Left lung (tissue), 4 donors: ENCODE measurements at regions not wholly inside any gene's neighbourhood (a gene's known extent, or its start where the extent isn't known, plus 50 kb on each side); places are given as distances from the start of the nearest gene placed in this dataset.
"Not testable (repeated sequence)": the region's sequence is repeated elsewhere in the genome, so short reads cannot be mapped to it uniquely, and the experiment has no call there.

Experiments
- ATAC-seq: fragments of 200-7000 bp; cut with Tn5 transposase; one replicate; pipeline ENCODE4 v1.9.1; 2020; ENCODE audit warnings: moderate library complexity
- DNase-seq, 4 donors: peaks; one replicate each; pipeline ENCODE4 v3.0.0-alpha.2; 2013 to 2020
- H3K27ac ChIP-seq, 2 donors: fragments of 200-600 bp; sonication (generic) in 1 of 2; one replicate each; pipeline versions ENCODE4 v1.5.0 to v1.8.0; 2020 to 2021
- H3K27me3 ChIP-seq, 2 donors: fragments of 200-600 bp; sonication (generic) in 1 of 2; one replicate each; pipeline versions ENCODE4 v1.5.0 to v1.8.0; 2020 to 2021
- H3K36me3 ChIP-seq, 2 donors: fragments of 200-600 bp; sonication (generic) in 1 of 2; one replicate each; pipeline versions ENCODE4 v1.5.0 to v1.8.0; 2020 to 2021
- H3K4me1 ChIP-seq, 2 donors: fragments of 200-600 bp; one replicate each; pipeline ENCODE4 v1.8.0; 2021
- H3K4me3 ChIP-seq, 2 donors: fragments of 200-600 bp; sonication (generic) in 1 of 2; one replicate each; pipeline versions ENCODE4 v1.5.0 to v1.8.0; 2020 to 2021; ENCODE audit warnings: mild to moderate bottlenecking in 1 of 2
- H3K9me3 ChIP-seq, 2 donors: fragments of 200-600 bp; sonication (generic) in 1 of 2; one replicate each; pipeline versions ENCODE4 v1.5.0 to v1.8.0; 2020 to 2021
- intact Hi-C, 2 donors: fragments of 100-400 bp; cut with DNase I; formaldehyde crosslinking; loops; one replicate each; pipeline versions ENCODE4 v1.11.2 to v1.14.2; 2022
- TF ChIP-seq, protein P1 (sequence below), 2 donors: fragments of 200-600 bp; sonication (generic) in 1 of 2; IDR thresholded peaks; one replicate each; pipeline versions ENCODE4 v1.5.0 to v1.8.0; 2021; ENCODE audit warnings: antibody characterized with exemption in 2 of 2
- donor health status: DM: no; HTN: yes; CAD: no.
- donor health status: DM: no; HTN: no; CAD: no.

DNA sequence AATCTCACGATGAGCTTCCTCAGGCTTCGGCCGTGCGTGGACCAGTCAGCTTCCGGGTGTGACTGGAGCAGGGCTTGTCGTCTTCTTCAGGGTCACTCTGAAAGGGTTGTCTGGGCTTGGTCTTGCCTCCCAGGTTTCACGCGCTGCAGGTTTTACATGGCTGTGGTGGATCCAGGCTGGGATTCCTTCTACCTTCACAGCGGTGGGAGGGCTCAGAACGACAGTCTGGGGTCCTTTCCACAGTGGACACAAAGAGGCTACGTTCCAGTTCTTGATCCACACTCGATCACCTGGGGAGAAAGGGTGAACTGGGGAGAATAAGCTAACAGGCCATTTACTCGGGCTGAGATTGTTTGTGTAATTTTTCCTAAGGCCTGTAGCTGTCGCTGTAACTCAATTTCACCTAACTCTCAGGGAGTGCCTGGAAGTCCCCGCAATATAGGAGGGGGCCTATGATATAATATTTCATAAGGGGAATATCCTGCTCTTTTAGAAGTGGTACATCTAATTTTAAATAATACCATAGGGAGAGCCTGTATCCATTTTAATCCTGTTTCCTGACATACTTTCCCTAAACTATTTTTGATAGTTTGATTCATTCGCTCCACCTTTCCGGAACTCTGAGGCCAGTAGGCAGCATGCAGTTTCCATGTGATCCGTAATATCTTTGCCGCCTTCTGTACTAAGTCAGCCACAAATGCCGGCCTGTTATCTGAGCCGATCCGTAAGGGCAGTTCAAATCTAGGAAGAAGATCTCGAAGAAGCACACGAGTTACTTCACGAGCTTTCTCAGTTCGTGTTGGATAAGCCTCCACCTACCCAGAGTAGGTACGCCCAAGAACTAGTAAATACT, 97.4 kb upstream of the ZNF195 start:
- intact Hi-C loops, ATAC-seq, H3K4me1 ChIP-seq, DNase-seq, H3K36me3 ChIP-seq, H3K27me3 ChIP-seq, H3K9me3 ChIP-seq: not testable (repeated sequence)
- Histone ChIP-seq H3K4me3 (peak overlapping the region in 1 of 2 donors; percentile 3), H3K27ac (peak overlapping the region; percentile 67 to 72)
- TF ChIP-seq, protein P1, sequence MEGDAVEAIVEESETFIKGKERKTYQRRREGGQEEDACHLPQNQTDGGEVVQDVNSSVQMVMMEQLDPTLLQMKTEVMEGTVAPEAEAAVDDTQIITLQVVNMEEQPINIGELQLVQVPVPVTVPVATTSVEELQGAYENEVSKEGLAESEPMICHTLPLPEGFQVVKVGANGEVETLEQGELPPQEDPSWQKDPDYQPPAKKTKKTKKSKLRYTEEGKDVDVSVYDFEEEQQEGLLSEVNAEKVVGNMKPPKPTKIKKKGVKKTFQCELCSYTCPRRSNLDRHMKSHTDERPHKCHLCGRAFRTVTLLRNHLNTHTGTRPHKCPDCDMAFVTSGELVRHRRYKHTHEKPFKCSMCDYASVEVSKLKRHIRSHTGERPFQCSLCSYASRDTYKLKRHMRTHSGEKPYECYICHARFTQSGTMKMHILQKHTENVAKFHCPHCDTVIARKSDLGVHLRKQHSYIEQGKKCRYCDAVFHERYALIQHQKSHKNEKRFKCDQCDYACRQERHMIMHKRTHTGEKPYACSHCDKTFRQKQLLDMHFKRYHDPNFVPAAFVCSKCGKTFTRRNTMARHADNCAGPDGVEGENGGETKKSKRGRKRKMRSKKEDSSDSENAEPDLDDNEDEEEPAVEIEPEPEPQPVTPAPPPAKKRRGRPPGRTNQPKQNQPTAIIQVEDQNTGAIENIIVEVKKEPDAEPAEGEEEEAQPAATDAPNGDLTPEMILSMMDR (IDR thresholded peaks at IDR 0.05) = peak in 1 of 2 donors; percentile 23

DNA sequence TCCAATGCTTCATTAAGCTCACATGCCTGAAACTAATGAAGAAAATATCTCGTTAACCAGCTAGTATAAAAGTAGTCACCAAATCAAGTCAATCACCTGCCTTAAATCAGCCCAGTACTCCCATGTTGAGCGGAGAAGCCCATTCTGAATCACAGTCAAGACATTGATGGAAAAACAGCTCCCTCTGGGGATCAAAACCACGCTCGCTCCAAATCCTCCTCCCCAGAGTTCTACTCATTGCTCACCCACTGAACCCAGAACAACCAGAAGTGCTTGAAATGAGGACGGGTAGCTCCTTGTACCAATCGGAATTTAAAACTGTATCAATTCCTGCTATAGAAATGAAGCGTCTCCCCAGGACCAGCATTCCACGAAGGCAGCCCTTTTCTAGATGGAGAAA, 90.0 kb upstream of the ZNF195 start:
- H3K4me3 ChIP-seq, H3K27ac ChIP-seq, ATAC-seq, H3K9me3 ChIP-seq, H3K27me3 ChIP-seq, DNase-seq, H3K4me1 ChIP-seq, intact Hi-C loops, H3K36me3 ChIP-seq: not testable (repeated sequence)

DNA sequence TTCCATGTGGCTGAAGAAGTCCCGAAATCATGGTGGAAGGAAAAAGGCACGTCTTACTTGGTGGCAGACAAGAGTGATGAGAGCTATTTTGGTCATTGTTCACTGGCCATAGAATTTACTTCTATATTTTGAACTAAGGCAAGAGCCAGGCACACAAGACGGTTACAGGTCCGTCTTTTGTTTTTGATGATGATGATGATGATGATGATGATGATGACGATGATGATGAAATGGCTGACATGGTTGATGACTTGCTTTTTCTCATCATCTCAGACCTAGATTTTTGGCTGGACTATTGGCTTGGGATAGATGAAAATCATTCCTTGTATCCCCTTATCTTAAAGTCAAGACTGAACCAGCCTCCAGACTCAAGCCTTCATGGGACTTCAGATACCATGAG, 88.7 kb upstream of the ZNF195 start:
- ATAC-seq, intact Hi-C loops, H3K4me1 ChIP-seq, H3K27me3 ChIP-seq, H3K36me3 ChIP-seq, H3K9me3 ChIP-seq, H3K27ac ChIP-seq, H3K4me3 ChIP-seq, DNase-seq: not testable (repeated sequence)

DNA sequence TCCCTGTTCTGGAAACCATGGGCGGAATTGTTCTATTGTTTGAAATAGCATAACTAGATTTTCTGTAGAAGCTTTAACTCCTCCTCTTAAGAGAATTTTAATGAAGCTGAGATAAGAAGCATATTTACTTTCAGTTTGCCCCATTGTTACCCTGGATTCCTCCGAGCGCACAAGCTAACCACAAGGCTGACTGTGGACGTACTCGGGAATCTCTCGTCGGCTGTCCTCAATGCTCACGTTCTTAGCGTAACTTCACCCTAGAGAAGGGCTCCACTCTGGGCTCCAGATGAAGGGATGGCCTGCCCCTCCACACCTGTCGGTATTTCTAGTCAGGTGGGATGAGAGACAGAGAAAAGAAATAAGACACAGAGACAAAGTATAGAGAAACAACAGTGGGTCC, 76.7 kb upstream of the ZNF195 start:
- H3K36me3 ChIP-seq, H3K9me3 ChIP-seq, H3K27ac ChIP-seq, ATAC-seq, DNase-seq, intact Hi-C loops, H3K4me3 ChIP-seq: not testable (repeated sequence)
- Histone ChIP-seq H3K27me3 (peaks cover 0 to 11% of the 10 kb centered on the region in 2 donors), H3K4me1 (peaks cover 0 to 13% of the 10 kb centered on the region in 2 donors)

DNA sequence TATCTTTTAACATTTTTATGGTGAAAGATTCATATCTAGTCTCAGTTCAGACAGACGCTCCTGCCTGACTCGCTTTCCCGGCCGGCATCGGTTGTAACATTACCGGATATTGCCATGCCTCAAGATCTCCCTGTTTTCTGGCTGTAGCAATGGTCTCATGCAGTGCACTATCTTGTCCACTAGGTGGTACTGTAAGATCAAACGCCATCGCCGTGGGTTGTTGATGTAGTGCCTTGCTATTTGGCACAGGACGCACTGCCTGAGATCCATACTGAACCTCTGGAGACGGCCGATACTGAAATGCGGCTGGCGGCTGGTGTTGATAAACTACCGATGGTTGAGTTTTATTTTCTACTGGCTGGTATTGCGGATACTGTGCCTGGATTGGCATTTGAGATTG, 75.9 kb upstream of the ZNF195 start:
- H3K36me3 ChIP-seq, H3K4me3 ChIP-seq, H3K27ac ChIP-seq, intact Hi-C loops, H3K9me3 ChIP-seq, ATAC-seq: not testable (repeated sequence)
- DNase-seq = peak in 3 of 4 donors; percentile 42 to 59 (median 53)
- peaks cover 0 to 13% of the 10 kb centered on the region in 2 donors for H3K4me1 ChIP-seq
- peaks cover 0 to 11% of the 10 kb centered on the region in 2 donors for H3K27me3 ChIP-seq
- TF ChIP-seq, protein P1 (IDR thresholded peaks at IDR 0.05) = peak; percentile 83 to 87

DNA sequence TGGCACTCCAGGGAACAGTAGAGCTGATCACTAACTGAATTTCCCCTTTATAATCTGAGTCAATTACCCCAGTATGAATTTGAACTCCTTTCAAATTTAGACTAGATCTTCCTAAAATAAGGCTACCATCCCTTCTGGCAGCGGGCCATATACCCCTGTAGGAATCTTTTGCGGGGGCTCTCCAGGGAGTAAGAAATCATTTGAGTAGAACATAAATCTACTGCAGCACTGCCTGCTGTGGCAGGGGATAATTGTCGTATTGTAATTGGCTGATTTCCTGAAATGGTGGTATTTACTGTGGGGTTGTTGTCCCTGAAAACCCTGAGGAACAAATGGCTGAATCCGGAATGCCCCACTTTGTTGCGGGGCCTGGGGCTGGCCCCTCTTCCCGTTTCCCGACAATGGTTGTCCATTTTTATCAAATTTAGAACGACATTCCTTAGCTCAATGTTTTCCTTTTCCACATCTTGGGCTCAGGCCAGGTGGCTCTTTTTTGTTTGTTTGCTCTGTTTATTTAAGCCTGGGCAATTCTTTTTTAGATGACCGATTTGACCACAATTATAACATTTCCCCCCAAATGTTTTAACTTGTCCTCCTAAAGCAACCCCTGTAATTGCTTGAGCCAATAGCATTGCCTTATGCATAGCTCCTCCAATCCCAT, 74.8 kb upstream of the ZNF195 start:
- Histone ChIP-seq H3K27me3 (peaks cover 0 to 11% of the 10 kb centered on the region in 2 donors), H3K4me1 (peaks cover 0 to 13% of the 10 kb centered on the region in 2 donors)
- ATAC-seq, H3K4me3 ChIP-seq, H3K36me3 ChIP-seq, DNase-seq, intact Hi-C loops, H3K27ac ChIP-seq, H3K9me3 ChIP-seq: not testable (repeated sequence)

DNA sequence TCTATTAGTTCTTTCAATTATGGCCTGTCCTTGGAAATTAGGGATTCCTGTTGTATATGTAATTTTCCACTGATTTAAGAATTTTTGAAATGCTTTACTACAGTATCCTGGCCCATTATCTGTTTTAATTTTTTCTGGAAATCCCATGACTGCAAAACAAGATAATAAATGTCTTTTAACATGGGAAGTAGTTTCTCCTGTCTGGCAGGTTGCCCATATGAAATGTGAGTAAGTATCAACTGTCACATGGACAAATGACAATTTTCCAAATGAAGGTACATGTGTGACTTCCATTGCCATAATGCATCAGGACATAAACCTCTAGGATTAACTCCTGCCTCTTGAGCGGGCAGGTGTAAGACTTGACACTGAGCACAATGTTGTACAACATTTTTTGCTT, 71.9 kb upstream of the ZNF195 start:
- H3K36me3 ChIP-seq, DNase-seq, intact Hi-C loops, ATAC-seq, H3K9me3 ChIP-seq, H3K4me3 ChIP-seq, H3K27ac ChIP-seq: not testable (repeated sequence)
- Histone ChIP-seq H3K4me1 (peaks cover 0 to 13% of the 10 kb centered on the region in 2 donors), H3K27me3 (peaks cover 0 to 11% of the 10 kb centered on the region in 2 donors)

DNA sequence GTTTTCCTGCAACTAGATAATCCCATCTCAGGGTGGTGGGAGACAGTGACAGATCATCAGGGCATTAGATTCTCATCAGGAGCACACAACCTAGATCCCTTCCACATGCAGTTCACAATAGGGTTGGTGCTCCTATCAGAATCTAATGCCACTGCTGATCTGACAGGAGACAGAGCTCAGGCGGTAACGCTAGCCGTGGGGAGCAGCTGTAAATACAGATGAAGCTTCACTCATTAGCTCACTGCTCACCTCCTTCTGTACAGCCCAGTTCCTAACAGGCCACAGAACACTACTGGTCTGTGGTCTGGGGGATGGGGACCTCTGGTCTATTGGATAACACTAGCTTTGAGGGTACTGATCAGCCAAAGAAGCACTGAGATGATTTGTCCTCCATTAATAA, 66.6 kb upstream of the ZNF195 start:
- intact Hi-C loops, ATAC-seq: not testable (repeated sequence)

DNA sequence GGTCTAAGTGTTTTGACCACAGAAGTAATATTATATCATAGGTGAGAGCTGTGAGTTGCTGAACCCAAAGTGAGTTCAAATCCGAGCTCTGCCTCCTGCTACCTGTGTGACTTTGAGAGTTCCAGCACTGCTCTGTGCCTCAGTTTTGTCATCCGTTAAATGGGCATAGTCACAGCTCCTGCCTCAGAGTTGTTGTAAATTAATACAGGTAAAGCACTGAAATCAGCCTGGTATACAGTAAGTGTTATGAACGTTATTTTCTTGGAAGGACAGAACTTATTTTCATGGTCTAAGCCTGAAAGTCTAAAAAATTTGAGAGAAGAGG, 65.4 kb upstream of the ZNF195 start:
- peaks cover 0 to 15% of the 10 kb centered on the region in 2 donors for H3K27me3 ChIP-seq
- intact Hi-C loops, ATAC-seq, DNase-seq, H3K27ac ChIP-seq, H3K36me3 ChIP-seq, H3K4me3 ChIP-seq, H3K9me3 ChIP-seq, H3K4me1 ChIP-seq: not testable (repeated sequence)

More for the DNA sequence above, 66.6 kb upstream of the ZNF195 start:
- DNase-seq, H3K36me3 ChIP-seq, H3K27ac ChIP-seq, H3K9me3 ChIP-seq, H3K4me1 ChIP-seq, H3K4me3 ChIP-seq: not testable (repeated sequence)
- H3K27me3 ChIP-seq = peaks cover 0 to 15% of the 10 kb centered on the region in 2 donors

DNA sequence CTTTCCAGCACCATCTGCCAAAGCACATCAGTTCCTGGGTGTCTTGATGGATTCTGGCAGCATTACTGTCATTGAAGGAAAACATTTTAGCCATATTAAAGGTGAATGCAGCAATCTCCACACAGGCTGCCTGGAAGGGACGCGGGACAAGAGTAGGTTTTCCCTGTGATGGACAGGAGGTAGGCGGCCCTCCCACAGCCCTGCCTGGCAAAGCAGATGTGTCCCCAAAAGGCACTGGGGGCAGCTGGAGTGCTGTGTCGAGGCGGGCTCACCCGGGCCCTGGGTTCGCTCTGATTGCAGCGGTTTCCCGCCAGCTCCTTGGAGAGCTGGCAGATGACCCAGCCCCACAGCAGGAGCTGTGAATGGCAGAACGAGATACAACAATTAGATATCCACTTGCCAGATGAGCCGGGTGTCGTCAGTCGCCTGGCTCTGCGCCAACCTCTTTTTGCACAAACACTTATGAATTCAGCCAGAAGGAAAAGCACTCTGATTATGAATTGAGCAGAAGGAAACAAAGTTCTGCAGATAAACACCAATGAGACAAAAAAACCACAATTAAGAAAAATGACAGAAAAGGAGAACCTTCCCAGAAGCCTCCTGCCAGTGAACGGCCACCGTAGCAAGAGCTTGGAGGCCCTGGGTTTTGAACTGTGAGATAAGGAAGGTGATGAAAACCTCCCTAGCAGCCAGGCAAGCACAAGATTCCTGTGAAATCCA, 64.9 kb upstream of the ZNF195 start:
- ATAC-seq, H3K9me3 ChIP-seq, H3K27ac ChIP-seq, H3K4me1 ChIP-seq, intact Hi-C loops, H3K36me3 ChIP-seq, H3K4me3 ChIP-seq: not testable (repeated sequence)
- peak in 2 of 4 donors; percentile 4 to 23 for DNase-seq
- H3K27me3 ChIP-seq = peaks cover 0 to 15% of the 10 kb centered on the region in 2 donors

DNA sequence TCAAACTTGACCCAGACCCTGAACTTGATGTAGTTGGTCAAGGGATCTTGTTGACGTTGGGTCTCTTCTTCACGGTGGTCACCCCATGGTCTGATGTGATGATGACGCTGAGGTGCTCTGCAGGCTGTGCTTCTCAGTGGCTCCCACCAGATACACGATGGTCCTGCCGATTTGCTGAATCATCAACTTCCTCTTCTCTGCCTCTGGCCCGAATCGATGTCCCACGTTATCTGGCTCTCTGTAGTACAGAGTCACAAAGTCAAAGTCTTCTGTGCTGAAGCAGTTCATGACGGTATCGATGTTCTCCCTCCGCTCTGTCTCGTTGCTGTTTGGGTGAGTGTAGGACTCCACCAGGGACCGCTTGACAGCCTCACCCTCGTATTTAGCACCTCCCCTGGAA, 58.5 kb upstream of the ZNF195 start:
- intact Hi-C loops, H3K27me3 ChIP-seq, DNase-seq, ATAC-seq, H3K9me3 ChIP-seq, H3K4me3 ChIP-seq, H3K27ac ChIP-seq, H3K36me3 ChIP-seq, H3K4me1 ChIP-seq: not testable (repeated sequence)
